Transverse colon (tissue), 4 donors: ENCODE measurements at regions not wholly inside any gene's neighbourhood (a gene's known extent, or its start where the extent isn't known, plus 50 kb on each side); places are given as distances from the start of the nearest gene placed in this dataset.

Source experiments
- DNase-seq: peaks from one replicate; pipeline ENCODE4 v3.0.0-alpha.2; 2019
- H3K27ac ChIP-seq, 4 donors: fragments of 200-600 bp; sonication (generic); 2 replicates each; pipeline ENCODE4 v1.5.1; 2016 to 2018; ENCODE audit warnings: inconsistent platforms in 4 of 4
- H3K27me3 ChIP-seq: fragments of 200-600 bp; sonication (generic); 2 replicates; pipeline ENCODE4 v1.5.1; 2017; ENCODE audit warnings: inconsistent platforms
- H3K36me3 ChIP-seq, 4 donors: fragments of 200-600 bp; sonication (generic); 2 replicates each; pipeline ENCODE4 v1.5.1; 2017 to 2019; ENCODE audit warnings: inconsistent platforms in 4 of 4
- H3K4me1 ChIP-seq, 4 donors: fragments of 200-600 bp; sonication (generic); 2 replicates each; pipeline ENCODE4 v1.5.1; 2017 to 2020; ENCODE audit warnings: inconsistent platforms in 4 of 4
- H3K4me3 ChIP-seq, 4 donors: fragments of 200-600 bp; sonication (generic); 1 replicate in 1 of 4; 2 replicates in 3 of 4; pipeline versions ENCODE4 v1.5.1 to v1.6.1; 2017 to 2019; ENCODE audit warnings: inconsistent platforms in 4 of 4
- H3K9me3 ChIP-seq, 2 donors: fragments of 200-600 bp; sonication (generic); 2 replicates each; pipeline ENCODE4 v1.5.1; 2017 to 2019; ENCODE audit warnings: inconsistent platforms in 2 of 2
- EP300 ChIP-seq: sonication (generic); formaldehyde crosslinking; IDR thresholded peaks from one replicate; pipeline ENCODE4 v1.6.1; 2017; ENCODE audit warnings: antibody characterized with exemption, low read depth
- POLR2A ChIP-seq: fragments of 450-650 bp; IDR thresholded peaks from one replicate; pipeline ENCODE4 v1.6.1; 2016; ENCODE audit warnings: antibody characterized with exemption, mild to moderate bottlenecking, moderate library complexity
- POLR2AphosphoS5 ChIP-seq, 3 donors: sonication (generic); formaldehyde crosslinking; IDR thresholded peaks; one replicate each; pipeline ENCODE4 v1.6.1; 2016; ENCODE audit warnings: antibody characterized with exemption in 3 of 3
- WGBS, 2 donors: methylation state at CpG; one replicate each; pipeline ENCODE4 v1.1.5; 2018; ENCODE audit warnings: low coverage in 1 of 2; 5-methylcytosine and 5-hydroxymethylcytosine counted together
- in situ Hi-C, 4 donors: fragments of 200-750 bp; cut with MboI; loops; one replicate each; pipeline versions ENCODE4 v1.15.0 to v1.15.1; 2017; ENCODE audit warnings: low sequenced_read_pairs in 3 of 4, low pct_ligation_motif_present in 1 of 4, low pct_unique_long_range_greater_than_20kb in 1 of 4
- intact Hi-C: fragments of 100-400 bp; cut with DNase I; formaldehyde crosslinking; loops from one replicate; pipeline ENCODE4 v1.15.1; 2023; ENCODE audit warnings: low total_unique reads
- TF ChIP-seq, protein P1 (sequence below), 5 experiments: fragments of 200-600 bp in 3 of 5; fragments of 450-650 bp in 2 of 5; sonication (generic) in 3 of 5; IDR thresholded peaks; 1 replicate in 2 of 5; 2 replicates in 3 of 5; pipeline ENCODE4 v1.5.1; 2016 to 2017; ENCODE audit warnings: antibody characterized with exemption in 5 of 5, inconsistent platforms in 3 of 5, mild to moderate bottlenecking in 2 of 5, moderate library complexity in 1 of 5

GRCh38 chr12:127342861-127343260, 924.1 kb upstream of the TMEM132C start:
- Histone ChIP-seq H3K4me1 (no peaks in the 10 kb centered on the region), H3K27ac (no peak overlapping the region), H3K36me3 (no peaks in the 10 kb centered on the region), H3K27me3 (no peaks in the 10 kb centered on the region), H3K9me3 (no peaks in the 10 kb centered on the region), H3K4me3 (no peak overlapping the region)
- TF ChIP-seq EP300 (no peak), POLR2AphosphoS5 (IDR thresholded peaks at IDR 0.05) (no peak), POLR2A (no peak)
- TF ChIP-seq, protein P1, sequence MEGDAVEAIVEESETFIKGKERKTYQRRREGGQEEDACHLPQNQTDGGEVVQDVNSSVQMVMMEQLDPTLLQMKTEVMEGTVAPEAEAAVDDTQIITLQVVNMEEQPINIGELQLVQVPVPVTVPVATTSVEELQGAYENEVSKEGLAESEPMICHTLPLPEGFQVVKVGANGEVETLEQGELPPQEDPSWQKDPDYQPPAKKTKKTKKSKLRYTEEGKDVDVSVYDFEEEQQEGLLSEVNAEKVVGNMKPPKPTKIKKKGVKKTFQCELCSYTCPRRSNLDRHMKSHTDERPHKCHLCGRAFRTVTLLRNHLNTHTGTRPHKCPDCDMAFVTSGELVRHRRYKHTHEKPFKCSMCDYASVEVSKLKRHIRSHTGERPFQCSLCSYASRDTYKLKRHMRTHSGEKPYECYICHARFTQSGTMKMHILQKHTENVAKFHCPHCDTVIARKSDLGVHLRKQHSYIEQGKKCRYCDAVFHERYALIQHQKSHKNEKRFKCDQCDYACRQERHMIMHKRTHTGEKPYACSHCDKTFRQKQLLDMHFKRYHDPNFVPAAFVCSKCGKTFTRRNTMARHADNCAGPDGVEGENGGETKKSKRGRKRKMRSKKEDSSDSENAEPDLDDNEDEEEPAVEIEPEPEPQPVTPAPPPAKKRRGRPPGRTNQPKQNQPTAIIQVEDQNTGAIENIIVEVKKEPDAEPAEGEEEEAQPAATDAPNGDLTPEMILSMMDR (IDR thresholded peaks at IDR 0.05), result no peak
- DNase-seq, result no peak
- 58 to 68% methylated on average over 5 to 6 of the region's 6 CpGs for WGBS, 2 donors
- intact Hi-C loops, result no loop called here
- in situ Hi-C loops, result no loop called here

GRCh38 chr12:127343940-127344339, 923.0 kb upstream of the TMEM132C start:
- no peak for DNase-seq
- Histone ChIP-seq H3K4me1 (no peaks in the 10 kb centered on the region), H3K36me3 (no peaks in the 10 kb centered on the region), H3K4me3 (no peak overlapping the region), H3K9me3 (no peaks in the 10 kb centered on the region), H3K27me3 (no peaks in the 10 kb centered on the region), H3K27ac (no peak overlapping the region)
- TF ChIP-seq, protein P1 (IDR thresholded peaks at IDR 0.05), result no peak
- TF ChIP-seq POLR2AphosphoS5 (IDR thresholded peaks at IDR 0.05), result no peak
- TF ChIP-seq POLR2A, result no peak
- TF ChIP-seq EP300, result no peak
- 62% methylated on average over 5 of the region's 5 CpGs; no CpG with 5 or more reads in 1 of the 2 donors for WGBS, 2 donors
- intact Hi-C loops (no loop called here), in situ Hi-C loops (no loop called here)

DNA sequence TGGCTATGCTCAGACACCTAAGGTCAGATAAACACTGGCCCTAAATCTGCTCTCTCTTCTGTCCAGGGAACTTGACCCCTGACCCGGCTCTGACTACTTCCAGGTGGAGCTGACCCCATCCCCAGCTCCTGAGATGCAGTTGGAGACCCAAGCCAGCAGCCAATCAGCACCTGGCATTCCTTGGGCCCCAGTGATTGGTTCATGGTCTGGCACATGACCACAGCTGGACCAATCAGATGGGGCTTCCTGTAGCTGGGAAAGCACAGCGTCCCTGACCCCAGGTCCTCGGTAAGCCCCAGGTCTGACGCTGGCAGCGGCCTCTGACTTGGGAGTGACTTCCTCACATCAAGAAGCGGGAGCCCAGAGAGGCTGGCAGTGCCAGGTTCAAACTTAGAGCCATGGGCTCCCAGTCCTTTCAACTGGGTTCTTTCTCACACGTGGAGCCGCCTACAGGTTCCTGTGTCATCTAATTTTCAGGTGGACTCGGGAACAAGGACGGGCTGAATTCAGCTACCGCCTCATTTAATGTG, 915.4 kb upstream of the TMEM132C start:
- Histone ChIP-seq H3K4me1 (no peaks in the 10 kb centered on the region), H3K4me3 (no peak overlapping the region), H3K36me3 (no peaks in the 10 kb centered on the region), H3K9me3 (no peaks in the 10 kb centered on the region), H3K27me3 (no peaks in the 10 kb centered on the region), H3K27ac (no peak overlapping the region)
- in situ Hi-C loops (no loop called here), intact Hi-C loops (loop anchor here (5.0 kb wide), 1 partner anchor 664 kb away; no protein-coding TSS in a partner anchor)
- DNase-seq, result no peak
- TF ChIP-seq, protein P1 (IDR thresholded peaks at IDR 0.05), result no peak
- WGBS, 2 donors, result 90% methylated on average over 11 of the region's 11 CpGs; no CpG with 5 or more reads in 1 of the 2 donors

- no peak overlapping the region for H3K27ac ChIP-seq
- no peak overlapping the region for H3K4me3 ChIP-seq
- 30 to 56% methylated on average over 2 to 10 of the region's 10 CpGs for WGBS, 2 donors
- TF ChIP-seq, protein P1 (IDR thresholded peaks at IDR 0.05), result peak in 1 of 5 experiments; percentile 15
- TF ChIP-seq POLR2A, result no peak
- no peaks in the 10 kb centered on the region for H3K27me3 ChIP-seq
- intact Hi-C loops, result no loop called here
- H3K36me3 ChIP-seq, result no peaks in the 10 kb centered on the region
- no peaks in the 10 kb centered on the region for H3K9me3 ChIP-seq
- DNase-seq, result no peak
- no peaks in the 10 kb centered on the region for H3K4me1 ChIP-seq
- in situ Hi-C loops, result no loop called here
Measured at GRCh38 chr12:127355061-127355841, 911.7 kb upstream of the TMEM132C start.
